Loucy (cell line): ENCODE measurements at regions not wholly inside any gene's neighbourhood (a gene's known extent, or its start where the extent isn't known, plus 50 kb on each side); places are given as distances from the start of the nearest gene placed in this dataset.

Experiments used
- CTCF ChIP-seq: fragments of 200-600 bp; sonication (generic); conservative IDR thresholded peaks from 2 replicates; pipeline ENCODE4 v1.5.1; 2014; ENCODE audit warnings: mild to moderate bottlenecking, antibody characterized with exemption, low read length
- EZH2phosphoT487 ChIP-seq: fragments of 200-600 bp; IDR thresholded peaks from 2 replicates; pipeline ENCODE4 v1.6.1; 2018; ENCODE audit warnings: antibody characterized with exemption, mild to moderate bottlenecking, moderate library complexity, borderline replicate concordance

- TF ChIP-seq CTCF (no peak), EZH2phosphoT487 (no peak)
These were observed 363.4 kb upstream of the LRRC3B start for GRCh38 chr3:26259176-26259575.
